Lower lobe of right lung (tissue), 2 donors: ENCODE measurements at regions not wholly inside any gene's neighbourhood (a gene's known extent, or its start where the extent isn't known, plus 50 kb on each side); places are given as distances from the start of the nearest gene placed in this dataset.

ENCODE experiments used
- ATAC-seq, 2 donors: fragments of 200-7000 bp; cut with Tn5 transposase; one replicate each; pipeline ENCODE4 v1.9.1; 2020 to 2022; ENCODE audit warnings: mild to moderate bottlenecking in 2 of 2, moderate library complexity in 2 of 2
- DNase-seq: peaks from one replicate; pipeline ENCODE4 v3.0.0-alpha.2; 2020
- H3K27ac ChIP-seq: fragments of 200-600 bp; one replicate; pipeline ENCODE4 v1.8.0; 2022
- H3K27me3 ChIP-seq: fragments of 200-600 bp; one replicate; pipeline ENCODE4 v1.8.0; 2022; ENCODE audit warnings: low read depth
- H3K36me3 ChIP-seq: fragments of 200-600 bp; one replicate; pipeline ENCODE4 v1.8.0; 2022; ENCODE audit warnings: mild to moderate bottlenecking
- H3K4me1 ChIP-seq: fragments of 200-600 bp; one replicate; pipeline ENCODE4 v1.8.0; 2022
- H3K4me3 ChIP-seq: fragments of 200-600 bp; one replicate; pipeline ENCODE4 v1.8.0; 2022; ENCODE audit warnings: mild to moderate bottlenecking
- H3K9me3 ChIP-seq: fragments of 200-600 bp; one replicate; pipeline ENCODE4 v1.8.0; 2022
- intact Hi-C: fragments of 100-400 bp; cut with DNase I; formaldehyde crosslinking; loops from one replicate; pipeline ENCODE4 v1.11.0; 2022
- TF ChIP-seq, protein P1 (sequence below): fragments of 200-600 bp; IDR thresholded peaks from one replicate; pipeline ENCODE4 v1.8.0; 2022; ENCODE audit warnings: antibody characterized with exemption, mild to moderate bottlenecking
- donor health status: DM: no; HTN: yes; CAD: no; lungs with severe emphysema.

DNA sequence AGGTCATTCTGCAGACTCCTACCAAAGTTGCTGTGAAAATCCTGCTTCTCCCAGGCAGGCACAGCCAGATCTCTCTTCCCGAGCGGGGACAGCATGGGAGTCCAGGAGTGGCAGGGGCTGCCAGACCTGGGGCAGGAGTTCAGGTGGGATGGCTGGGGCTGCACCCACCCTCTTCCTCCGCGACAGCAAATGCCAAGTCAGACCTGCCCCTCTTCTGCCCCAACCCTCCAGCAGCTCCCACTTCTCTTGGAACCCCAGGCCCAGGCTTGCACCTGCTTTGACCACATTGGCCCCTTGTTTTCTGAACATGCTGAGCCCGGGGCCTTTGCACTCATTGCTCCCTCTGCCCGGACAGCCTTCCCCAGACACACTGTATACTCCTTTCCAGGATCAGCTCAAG lies 288.2 kb upstream of the HS6ST1 start:
- H3K27me3 ChIP-seq: no peaks in the 10 kb centered on the region
- H3K36me3 ChIP-seq: no peaks in the 10 kb centered on the region
- no peaks in the 10 kb centered on the region for H3K9me3 ChIP-seq
- ATAC-seq (no peak), DNase-seq (peak; percentile 25)
- TF ChIP-seq, protein P1, sequence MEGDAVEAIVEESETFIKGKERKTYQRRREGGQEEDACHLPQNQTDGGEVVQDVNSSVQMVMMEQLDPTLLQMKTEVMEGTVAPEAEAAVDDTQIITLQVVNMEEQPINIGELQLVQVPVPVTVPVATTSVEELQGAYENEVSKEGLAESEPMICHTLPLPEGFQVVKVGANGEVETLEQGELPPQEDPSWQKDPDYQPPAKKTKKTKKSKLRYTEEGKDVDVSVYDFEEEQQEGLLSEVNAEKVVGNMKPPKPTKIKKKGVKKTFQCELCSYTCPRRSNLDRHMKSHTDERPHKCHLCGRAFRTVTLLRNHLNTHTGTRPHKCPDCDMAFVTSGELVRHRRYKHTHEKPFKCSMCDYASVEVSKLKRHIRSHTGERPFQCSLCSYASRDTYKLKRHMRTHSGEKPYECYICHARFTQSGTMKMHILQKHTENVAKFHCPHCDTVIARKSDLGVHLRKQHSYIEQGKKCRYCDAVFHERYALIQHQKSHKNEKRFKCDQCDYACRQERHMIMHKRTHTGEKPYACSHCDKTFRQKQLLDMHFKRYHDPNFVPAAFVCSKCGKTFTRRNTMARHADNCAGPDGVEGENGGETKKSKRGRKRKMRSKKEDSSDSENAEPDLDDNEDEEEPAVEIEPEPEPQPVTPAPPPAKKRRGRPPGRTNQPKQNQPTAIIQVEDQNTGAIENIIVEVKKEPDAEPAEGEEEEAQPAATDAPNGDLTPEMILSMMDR: no peak
- intact Hi-C loops: no loop called here
- H3K4me1 ChIP-seq: peaks cover 6% of the 10 kb centered on the region
- no peak overlapping the region for H3K4me3 ChIP-seq
- no peak overlapping the region for H3K27ac ChIP-seq

DNA sequence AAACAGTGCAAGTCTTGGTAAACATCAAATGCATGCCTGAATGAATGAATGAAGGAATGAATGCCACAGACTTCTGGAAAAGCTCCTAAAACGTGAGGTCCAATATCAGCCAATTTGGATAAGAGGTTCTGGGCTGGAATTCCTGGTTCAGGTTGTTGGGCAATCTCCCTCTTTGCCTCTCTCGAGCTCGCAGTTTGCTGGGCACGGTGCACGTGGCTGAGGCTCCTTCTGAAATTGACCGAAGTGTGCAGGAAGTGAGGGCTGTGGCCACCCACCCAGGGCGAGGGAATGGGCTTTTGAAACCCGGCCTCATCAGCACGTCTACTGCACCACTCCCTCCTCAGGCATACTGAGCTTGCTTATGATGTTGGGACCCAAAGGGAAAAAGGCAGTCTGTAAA lies 288.8 kb upstream of the HS6ST1 start:
- H3K4me3 ChIP-seq: no peak overlapping the region
- H3K4me1 ChIP-seq: peaks cover 6% of the 10 kb centered on the region
- DNase-seq (peak; percentile 17), ATAC-seq (no peak)
- TF ChIP-seq, protein P1: no peak
- H3K36me3 ChIP-seq: no peaks in the 10 kb centered on the region
- intact Hi-C loops: no loop called here
- H3K9me3 ChIP-seq: no peaks in the 10 kb centered on the region
- no peaks in the 10 kb centered on the region for H3K27me3 ChIP-seq
- no peak overlapping the region for H3K27ac ChIP-seq

DNA sequence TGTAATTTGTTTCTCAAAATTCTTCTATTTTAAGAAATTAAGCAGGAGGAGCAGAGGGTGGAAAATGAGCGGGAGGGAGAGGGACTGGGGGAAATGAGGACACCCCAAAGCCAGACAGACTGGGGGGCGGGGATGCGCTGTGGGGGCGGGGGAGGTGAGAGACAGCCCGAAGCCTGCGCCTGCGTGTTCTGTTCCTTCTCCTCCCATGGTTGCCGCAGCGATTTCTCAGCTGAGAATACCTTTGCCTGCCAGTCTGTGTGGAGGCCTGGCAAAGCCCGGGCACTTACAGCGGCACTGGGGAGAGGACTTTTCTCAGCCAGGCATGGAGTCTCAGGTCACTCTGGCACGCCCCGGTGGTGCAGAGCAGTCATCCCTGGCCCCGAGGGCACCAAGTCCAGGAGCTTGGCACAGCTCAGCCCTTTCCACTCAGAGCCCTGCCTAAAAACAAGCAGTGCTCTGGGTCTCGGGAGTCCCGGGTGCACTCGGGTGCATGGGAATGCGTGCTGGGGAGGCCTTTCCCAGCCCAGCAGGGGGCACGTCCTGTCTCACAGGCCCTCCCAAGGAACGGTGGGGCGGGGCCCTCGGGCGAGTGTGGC lies 289.3 kb upstream of the HS6ST1 start:
- ATAC-seq: no peak
- Histone ChIP-seq H3K4me3 (no peak overlapping the region), H3K27me3 (no peaks in the 10 kb centered on the region), H3K9me3 (no peaks in the 10 kb centered on the region), H3K36me3 (no peaks in the 10 kb centered on the region), H3K4me1 (peaks cover 6% of the 10 kb centered on the region), H3K27ac (no peak overlapping the region)
- intact Hi-C loops: no loop called here
- TF ChIP-seq, protein P1: no peak
- DNase-seq: peak; percentile 33

DNA sequence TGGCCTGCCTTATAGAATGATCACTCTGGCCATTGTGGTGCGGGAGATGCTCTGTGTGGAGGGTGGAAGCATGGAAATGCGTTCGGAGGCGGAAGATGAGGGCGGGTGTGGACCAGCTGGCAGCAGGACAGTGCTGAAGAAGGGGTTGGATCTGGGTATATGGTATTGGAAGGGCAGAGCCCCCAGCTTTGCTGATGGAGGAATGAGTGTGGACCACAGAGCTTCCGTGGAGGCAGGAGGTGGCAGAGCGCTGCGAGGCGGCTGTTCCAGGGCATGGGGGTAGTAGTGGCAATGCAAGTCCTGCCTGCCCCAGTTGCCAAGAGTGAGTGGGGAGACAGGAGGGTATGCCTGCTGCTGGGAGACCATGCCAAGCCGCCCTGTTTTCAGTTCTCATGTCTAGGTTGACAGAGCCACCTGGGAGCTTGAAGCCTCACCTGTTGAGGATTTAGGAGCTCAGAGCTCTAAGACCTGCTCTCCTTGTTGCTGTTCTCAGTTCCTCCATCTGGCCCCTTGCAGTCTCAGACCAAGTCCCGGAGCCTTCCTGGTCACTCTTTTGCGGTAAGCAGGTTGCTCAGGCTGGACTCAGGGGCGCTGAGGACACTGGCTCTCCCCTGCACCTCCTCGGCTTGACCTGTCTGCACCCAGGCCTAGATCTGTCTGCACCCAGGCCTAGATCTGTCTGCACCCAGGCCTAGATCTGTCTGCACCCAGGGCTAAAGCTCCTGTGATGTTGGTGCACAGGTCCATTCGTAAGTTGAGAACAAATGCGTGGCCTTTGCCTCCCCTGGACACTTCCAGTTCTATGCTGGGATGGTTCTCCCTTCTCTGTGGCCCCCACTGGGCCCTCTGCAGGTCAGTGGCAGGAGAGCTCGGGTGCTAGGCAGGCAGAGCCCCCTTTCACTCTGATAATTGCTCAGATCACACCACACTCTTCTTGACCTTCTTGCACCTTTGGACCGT lies 290.5 kb upstream of the HS6ST1 start:
- DNase-seq (peak; percentile 29), ATAC-seq (no peak)
- H3K36me3 ChIP-seq: no peaks in the 10 kb centered on the region
- no peaks in the 10 kb centered on the region for H3K27me3 ChIP-seq
- intact Hi-C loops: no loop called here
- TF ChIP-seq, protein P1: no peak
- no peak overlapping the region for H3K27ac ChIP-seq
- H3K9me3 ChIP-seq: no peaks in the 10 kb centered on the region
- no peaks in the 10 kb centered on the region for H3K4me1 ChIP-seq
- H3K4me3 ChIP-seq: no peak overlapping the region

DNA sequence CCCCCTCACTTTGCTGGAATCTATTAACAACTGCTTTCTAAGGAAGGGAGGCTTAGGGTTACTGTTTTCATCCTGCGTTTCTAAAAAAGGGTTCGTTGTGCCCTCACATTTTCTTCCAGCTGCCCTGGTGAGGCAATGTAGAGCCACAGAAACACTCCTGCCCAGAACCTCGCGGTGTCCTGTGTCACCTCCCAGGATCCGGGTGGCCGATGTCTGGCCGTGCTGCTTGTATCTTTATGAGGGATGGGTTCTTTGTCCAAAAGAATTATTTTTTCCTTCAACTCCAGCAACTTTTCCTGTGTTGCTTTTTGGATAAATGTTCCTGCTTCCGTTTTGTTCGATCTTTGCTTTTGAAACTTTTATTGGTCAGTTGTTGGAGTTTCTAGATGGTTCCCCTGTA lies 291.8 kb upstream of the HS6ST1 start:
- H3K27ac ChIP-seq: no peak overlapping the region
- TF ChIP-seq, protein P1: no peak
- H3K36me3 ChIP-seq: no peaks in the 10 kb centered on the region
- no peaks in the 10 kb centered on the region for H3K9me3 ChIP-seq
- no peak for ATAC-seq
- intact Hi-C loops: no loop called here
- H3K27me3 ChIP-seq: no peaks in the 10 kb centered on the region
- no peak for DNase-seq
- no peaks in the 10 kb centered on the region for H3K4me1 ChIP-seq
- H3K4me3 ChIP-seq: no peak overlapping the region
